ENCODE measurements at regions not wholly inside any gene's neighbourhood (a gene's known extent, or its start where the extent isn't known, plus 50 kb on each side); places are given as distances from the start of the nearest gene placed in this dataset.

- no peak for ATAC-seq (ENCODE audit: low FRiP score in 2 of 2)
- Histone ChIP-seq H3K4me3 (no peak overlapping the region), H3K27ac (no peak overlapping the region), H3K27me3 (no peaks in the 10 kb centered on the region), H3K9me3 (no peaks in the 10 kb centered on the region), H3K4me1 (no peaks in the 10 kb centered on the region), H3K36me3 (no peaks in the 10 kb centered on the region)
- no peak for DNase-seq
- TF ChIP-seq POLR2AphosphoS5 (IDR thresholded peaks at IDR 0.05) = no peak
- no peak for TF ChIP-seq POLR2A (IDR thresholded peaks at IDR 0.05)
- TF ChIP-seq EP300 (IDR thresholded peaks at IDR 0.05) = no peak
- TF ChIP-seq CTCF (IDR thresholded peaks at IDR 0.05) = no peak
- WGBS, 2 donors = 56 to 59% methylated on average over 1 of the region's 1 CpG
Observed at GRCh38 chr1:87958716-87959115, 630.0 kb downstream of the LMO4 start.

GRCh38 chr1:87959236-87959635, 630.6 kb downstream of the LMO4 start:
- no peaks in the 10 kb centered on the region for H3K36me3 ChIP-seq
- H3K9me3 ChIP-seq = no peaks in the 10 kb centered on the region
- DNase-seq (no peak), ATAC-seq (ENCODE audit: low FRiP score in 2 of 2) (no peak)
- no peaks in the 10 kb centered on the region for H3K27me3 ChIP-seq
- WGBS, 2 donors = 69 to 76% methylated on average over 4 of the region's 4 CpGs
- H3K27ac ChIP-seq = no peak overlapping the region
- TF ChIP-seq CTCF (IDR thresholded peaks at IDR 0.05) (no peak), POLR2AphosphoS5 (IDR thresholded peaks at IDR 0.05) (no peak), POLR2A (IDR thresholded peaks at IDR 0.05) (no peak)
- H3K4me3 ChIP-seq = no peak overlapping the region
- H3K4me1 ChIP-seq = no peaks in the 10 kb centered on the region

- TF ChIP-seq CTCF (IDR thresholded peaks at IDR 0.05) = no peak
- TF ChIP-seq POLR2A (IDR thresholded peaks at IDR 0.05) = no peak
- no peak for TF ChIP-seq POLR2AphosphoS5 (IDR thresholded peaks at IDR 0.05)
- TF ChIP-seq EP300 (IDR thresholded peaks at IDR 0.05) = no peak
- no peak overlapping the region for H3K4me3 ChIP-seq
- ATAC-seq (ENCODE audit: low FRiP score in 2 of 2) = no peak
Observed at GRCh38 chr1:87961992-87962391, 633.3 kb downstream of the LMO4 start.

GRCh38 chr1:87963556-87963955, 634.9 kb downstream of the LMO4 start:
- Histone ChIP-seq H3K4me3 (no peak overlapping the region), H3K9me3 (no peaks in the 10 kb centered on the region), H3K36me3 (no peaks in the 10 kb centered on the region), H3K27ac (no peak overlapping the region), H3K4me1 (no peaks in the 10 kb centered on the region), H3K27me3 (no peaks in the 10 kb centered on the region)
- whole genome bisulfite sequencing, 2 donors = 67 to 74% methylated on average over 2 of the region's 2 CpGs
- no peak for ATAC-seq (ENCODE audit: low FRiP score in 2 of 2)
- no peak for DNase-seq
- TF ChIP-seq POLR2AphosphoS5 (IDR thresholded peaks at IDR 0.05) (no peak), EP300 (IDR thresholded peaks at IDR 0.05) (no peak), POLR2A (IDR thresholded peaks at IDR 0.05) (no peak), CTCF (IDR thresholded peaks at IDR 0.05) (no peak)

More at GRCh38 chr1:87961992-87962391, 633.3 kb downstream of the LMO4 start:
- Histone ChIP-seq H3K9me3 (no peaks in the 10 kb centered on the region), H3K36me3 (no peaks in the 10 kb centered on the region), H3K4me1 (no peaks in the 10 kb centered on the region), H3K27ac (no peak overlapping the region), H3K27me3 (no peaks in the 10 kb centered on the region)
- DNase-seq = no peak

GRCh38 chr1:87965193-87965592, 636.5 kb downstream of the LMO4 start:
- 83 to 84% methylated on average over 5 of the region's 5 CpGs for WGBS, 2 donors
- H3K9me3 ChIP-seq = no peaks in the 10 kb centered on the region
- H3K27me3 ChIP-seq = no peaks in the 10 kb centered on the region
- H3K4me1 ChIP-seq = no peaks in the 10 kb centered on the region
- no peaks in the 10 kb centered on the region for H3K36me3 ChIP-seq
- ATAC-seq (ENCODE audit: low FRiP score in 2 of 2) (no peak), DNase-seq (no peak)
- no peak overlapping the region for H3K27ac ChIP-seq
- TF ChIP-seq CTCF (IDR thresholded peaks at IDR 0.05) (no peak), POLR2A (IDR thresholded peaks at IDR 0.05) (no peak), POLR2AphosphoS5 (IDR thresholded peaks at IDR 0.05) (no peak), EP300 (IDR thresholded peaks at IDR 0.05) (no peak)
- H3K4me3 ChIP-seq = no peak overlapping the region
